GM19395 (cell line): ENCODE measurements at regions not wholly inside any gene's neighbourhood (a gene's known extent, or its start where the extent isn't known, plus 50 kb on each side); places are given as distances from the start of the nearest gene placed in this dataset.
"Not testable (repeated sequence)": the region's sequence is repeated elsewhere in the genome, so short reads cannot be mapped to it uniquely, and the experiment has no call there.

Source experiments
- ATAC-seq: cut with Tn5 transposase; IDR thresholded peaks from one replicate; pipeline ENCODE4 v1.9.1; 2021; ENCODE audit warnings: mild to moderate bottlenecking, moderate library complexity; ENCODE audit not compliant: unreplicated experiment

GRCh38 chr17:21550031-21550430 is 142.3 kb upstream of the KCNJ18 start:
- ATAC-seq, result not testable (repeated sequence)

- peak; percentile 68 for ATAC-seq
These were observed 141.0 kb upstream of the KCNJ18 start for GRCh38 chr17:21551081-21551881.

- not testable (repeated sequence) for ATAC-seq
These were observed 133.4 kb upstream of the KCNJ18 start for GRCh38 chr17:21558921-21559320.

GRCh38 chr17:21564262-21564661 is 128.1 kb upstream of the KCNJ18 start:
- ATAC-seq, result no peak

- not testable (repeated sequence) for ATAC-seq
These were observed 127.6 kb upstream of the KCNJ18 start for GRCh38 chr17:21564757-21565156.

GRCh38 chr17:21570427-21570826 is 121.9 kb upstream of the KCNJ18 start:
- ATAC-seq, result not testable (repeated sequence)

- not testable (repeated sequence) for ATAC-seq
These were observed 120.2 kb upstream of the KCNJ18 start for GRCh38 chr17:21572148-21572547.

- not testable (repeated sequence) for ATAC-seq
These were observed 118.9 kb upstream of the KCNJ18 start for GRCh38 chr17:21573271-21573960.

GRCh38 chr17:21573961-21574610 is 118.2 kb upstream of the KCNJ18 start:
- ATAC-seq, result no peak

GRCh38 chr17:21574611-21575255 is 117.6 kb upstream of the KCNJ18 start:
- ATAC-seq, result not testable (repeated sequence)

GRCh38 chr17:21578783-21579182 is 113.5 kb upstream of the KCNJ18 start:
- not testable (repeated sequence) for ATAC-seq

GRCh38 chr17:21592774-21593173 is 99.5 kb upstream of the KCNJ18 start:
- ATAC-seq, result no peak

GRCh38 chr17:21593452-21594105 is 98.7 kb upstream of the KCNJ18 start:
- ATAC-seq, result not testable (repeated sequence)

- no peak for ATAC-seq
These were observed 97.2 kb upstream of the KCNJ18 start for GRCh38 chr17:21595086-21595485.

- ATAC-seq, result no peak
These were observed 90.1 kb upstream of the KCNJ18 start for GRCh38 chr17:21602176-21602575.

GRCh38 chr17:21603292-21603691 is 89.0 kb upstream of the KCNJ18 start:
- ATAC-seq, result not testable (repeated sequence)

GRCh38 chr17:21611443-21611842 is 80.9 kb upstream of the KCNJ18 start:
- ATAC-seq, result not testable (repeated sequence)

- ATAC-seq, result not testable (repeated sequence)
These were observed 79.9 kb upstream of the KCNJ18 start for GRCh38 chr17:21612123-21613070.

- no peak for ATAC-seq
These were observed 79.3 kb upstream of the KCNJ18 start for GRCh38 chr17:21613071-21613429.
